ENCODE measurements at regions not wholly inside any gene's neighbourhood (a gene's known extent, or its start where the extent isn't known, plus 50 kb on each side); places are given as distances from the start of the nearest gene placed in this dataset.

- no peak for TF ChIP-seq CBX1 (IDR thresholded peaks at IDR 0.05; ENCODE audit: low read depth)
- no peak for TF ChIP-seq ZNF121 (CRISPR knock-in tag; conservative IDR thresholded peaks at IDR 0.05)
- TF ChIP-seq BRF2 (IDR thresholded peaks at IDR 0.05; ENCODE audit: borderline replicate concordance, insufficient read depth, insufficient read length), result no peak
- no peak for TF ChIP-seq TAF1 (IDR thresholded peaks at IDR 0.05; ENCODE audit: control insufficient read depth, extremely low read depth, insufficient read depth, low read length, severe bottlenecking)
- TF ChIP-seq CTCF (IDR thresholded peaks at IDR 0.05 in 2 of 3, conservative IDR thresholded peaks at IDR 0.05 in 1 of 3; ENCODE audit: insufficient read depth in 2 of 3, low read depth in 1 of 3, low read length in 3 of 3), result no peak
- TF ChIP-seq TAL1 (IDR thresholded peaks at IDR 0.05), result no peak
- TF ChIP-seq PHB (CRISPR knock-in tag; IDR thresholded peaks at IDR 0.05), result no peak
- no peak for TF ChIP-seq ZNF274 (IDR thresholded peaks at IDR 0.05; ENCODE audit: borderline replicate concordance, low read depth, low read length)
- TF ChIP-seq PYGO2 (tag; IDR thresholded peaks at IDR 0.05), result no peak
- TF ChIP-seq CBX8 (IDR thresholded peaks at IDR 0.05; ENCODE audit: borderline replicate concordance, extremely low read depth, low read depth, low read length, poor library complexity, severe bottlenecking), result no peak
- TF ChIP-seq POLR2A (conservative IDR thresholded peaks at IDR 0.05), result no peak
- TF ChIP-seq MYNN (IDR thresholded peaks at IDR 0.05), result no peak
- no peak for TF ChIP-seq MYNN (CRISPR knock-in tag; IDR thresholded peaks at IDR 0.05)
These were observed 65.8 kb upstream of the TMTC2 start for GRCh38 chr12:82620917-82621316.

Measured in K562 (cell line).